HG03060 (cell line): ENCODE measurements at regions not wholly inside any gene's neighbourhood (a gene's known extent, or its start where the extent isn't known, plus 50 kb on each side); places are given as distances from the start of the nearest gene placed in this dataset.
"Not testable (repeated sequence)": the region's sequence is repeated elsewhere in the genome, so short reads cannot be mapped to it uniquely, and the experiment has no call there.

Source experiments
- ATAC-seq: cut with Tn5 transposase; IDR thresholded peaks from one replicate; pipeline ENCODE4 v1.9.1; 2021; ENCODE audit warnings: low read depth, moderate number of reproducible peaks; ENCODE audit not compliant: unreplicated experiment

GRCh38 chr5:82465235-82465634, 187.1 kb upstream of the RPS23 start:
- no peak for ATAC-seq

GRCh38 chr5:82459626-82460025, 181.5 kb upstream of the RPS23 start:
- no peak for ATAC-seq

GRCh38 chr5:82455317-82455716, 177.2 kb upstream of the RPS23 start:
- not testable (repeated sequence) for ATAC-seq

GRCh38 chr5:82448374-82448773, 170.2 kb upstream of the RPS23 start:
- no peak for ATAC-seq

- ATAC-seq, result no peak
Observed at GRCh38 chr5:82447913-82448312, 169.8 kb upstream of the RPS23 start.

- ATAC-seq, result no peak
Observed at GRCh38 chr5:82446809-82447208, 168.7 kb upstream of the RPS23 start.

GRCh38 chr5:82445726-82446335, 167.7 kb upstream of the RPS23 start:
- no peak for ATAC-seq

- ATAC-seq, result no peak
Observed at GRCh38 chr5:82439750-82440445, 161.7 kb upstream of the RPS23 start.

- ATAC-seq, result not testable (repeated sequence)
Observed at GRCh38 chr5:82437565-82437964, 159.4 kb upstream of the RPS23 start.

GRCh38 chr5:82436291-82436690, 158.1 kb upstream of the RPS23 start:
- no peak for ATAC-seq

- ATAC-seq, result not testable (repeated sequence)
Observed at GRCh38 chr5:82434696-82435660, 156.8 kb upstream of the RPS23 start.

- ATAC-seq, result no peak
Observed at GRCh38 chr5:82426464-82427154, 148.5 kb upstream of the RPS23 start.

GRCh38 chr5:82425591-82425990, 147.4 kb upstream of the RPS23 start:
- ATAC-seq, result no peak

- ATAC-seq, result no peak
Observed at GRCh38 chr5:82424211-82424610, 146.1 kb upstream of the RPS23 start.

GRCh38 chr5:82422751-82423181, 144.6 kb upstream of the RPS23 start:
- ATAC-seq, result no peak

- ATAC-seq, result no peak
Observed at GRCh38 chr5:82422001-82422740, 144.0 kb upstream of the RPS23 start.

GRCh38 chr5:82421119-82421518, 143.0 kb upstream of the RPS23 start:
- ATAC-seq, result no peak

- not testable (repeated sequence) for ATAC-seq
Observed at GRCh38 chr5:82420524-82420923, 142.4 kb upstream of the RPS23 start.

GRCh38 chr5:82419559-82420332, 141.6 kb upstream of the RPS23 start:
- no peak for ATAC-seq
